ENCODE measurements at regions not wholly inside any gene's neighbourhood (a gene's known extent, or its start where the extent isn't known, plus 50 kb on each side); places are given as distances from the start of the nearest gene placed in this dataset.

DNA sequence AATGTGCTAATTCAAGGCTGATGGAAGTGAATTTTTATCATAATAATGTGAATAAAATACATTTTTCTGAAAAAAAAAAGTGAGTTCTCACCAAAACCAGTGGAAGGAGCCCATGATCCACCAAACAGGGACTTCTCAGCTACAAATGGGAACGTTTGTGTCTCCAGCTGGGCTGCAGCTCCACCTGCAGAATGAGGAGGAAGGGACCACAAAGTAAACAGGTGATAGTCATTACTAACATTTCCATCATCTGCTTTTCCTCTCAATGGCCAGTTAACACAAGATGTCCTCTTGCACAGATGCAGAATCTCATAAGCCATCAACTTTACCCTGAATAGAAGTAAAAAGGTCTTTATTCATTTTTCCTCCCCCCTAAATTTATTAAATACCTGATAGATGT lies 246.2 kb downstream of the MRPL39 start:
- intact Hi-C loops (cut with DNase I): no loop called here
- WGBS, 3 donors: 28 to 48% (median 38%) methylated on average over 1 of the region's 1 CpG
- Histone ChIP-seq H3K4me3 (no peak overlapping the region), H3K27ac (no peak overlapping the region), H3K4me1 (no peaks in the 10 kb centered on the region), H3K36me3 (ENCODE audit: insufficient read depth in 1 of 2, low read depth in 1 of 2) (no peaks in the 10 kb centered on the region), H3K9me3 (peaks cover 4% of the 10 kb centered on the region), H3K27me3 (ENCODE audit: insufficient read depth in 3 of 3, low read length in 2 of 3) (peaks cover 0 to 3% (median 0%) of the 10 kb centered on the region in 3 donors)
- TF ChIP-seq, protein P1, sequence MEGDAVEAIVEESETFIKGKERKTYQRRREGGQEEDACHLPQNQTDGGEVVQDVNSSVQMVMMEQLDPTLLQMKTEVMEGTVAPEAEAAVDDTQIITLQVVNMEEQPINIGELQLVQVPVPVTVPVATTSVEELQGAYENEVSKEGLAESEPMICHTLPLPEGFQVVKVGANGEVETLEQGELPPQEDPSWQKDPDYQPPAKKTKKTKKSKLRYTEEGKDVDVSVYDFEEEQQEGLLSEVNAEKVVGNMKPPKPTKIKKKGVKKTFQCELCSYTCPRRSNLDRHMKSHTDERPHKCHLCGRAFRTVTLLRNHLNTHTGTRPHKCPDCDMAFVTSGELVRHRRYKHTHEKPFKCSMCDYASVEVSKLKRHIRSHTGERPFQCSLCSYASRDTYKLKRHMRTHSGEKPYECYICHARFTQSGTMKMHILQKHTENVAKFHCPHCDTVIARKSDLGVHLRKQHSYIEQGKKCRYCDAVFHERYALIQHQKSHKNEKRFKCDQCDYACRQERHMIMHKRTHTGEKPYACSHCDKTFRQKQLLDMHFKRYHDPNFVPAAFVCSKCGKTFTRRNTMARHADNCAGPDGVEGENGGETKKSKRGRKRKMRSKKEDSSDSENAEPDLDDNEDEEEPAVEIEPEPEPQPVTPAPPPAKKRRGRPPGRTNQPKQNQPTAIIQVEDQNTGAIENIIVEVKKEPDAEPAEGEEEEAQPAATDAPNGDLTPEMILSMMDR (IDR thresholded peaks at IDR 0.05): no peak
- ATAC-seq: no peak
- DNase-seq: no peak

DNA sequence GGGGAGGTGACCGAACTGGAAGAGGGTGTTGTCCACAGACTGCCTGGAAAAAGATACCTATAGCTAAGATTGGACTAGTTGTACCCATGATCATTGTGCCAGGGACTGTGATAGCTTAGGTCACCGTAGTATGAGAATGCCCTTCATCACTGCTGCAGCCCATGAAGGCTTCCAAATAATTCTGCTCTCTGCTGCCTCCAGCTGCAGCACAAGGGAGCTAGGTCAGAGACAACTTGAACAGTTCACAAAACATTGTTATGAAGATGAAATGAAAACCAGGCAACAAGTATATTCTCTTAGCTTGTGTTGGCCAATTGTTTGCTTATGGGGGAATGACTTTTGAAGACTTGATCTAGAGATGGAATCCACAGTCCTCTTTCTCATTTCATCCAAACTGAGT lies 246.7 kb downstream of the MRPL39 start:
- WGBS, 3 donors: 73 to 78% (median 77%) methylated on average over 2 of the region's 2 CpGs
- TF ChIP-seq, protein P1 (IDR thresholded peaks at IDR 0.05): no peak
- ATAC-seq: no peak
- Histone ChIP-seq H3K27ac (no peak overlapping the region), H3K4me1 (no peaks in the 10 kb centered on the region), H3K4me3 (no peak overlapping the region), H3K36me3 (ENCODE audit: insufficient read depth in 1 of 2, low read depth in 1 of 2) (no peaks in the 10 kb centered on the region), H3K27me3 (ENCODE audit: insufficient read depth in 3 of 3, low read length in 2 of 3) (peaks cover 0 to 3% (median 0%) of the 10 kb centered on the region in 3 donors), H3K9me3 (peaks cover 4% of the 10 kb centered on the region)
- DNase-seq: no peak
- intact Hi-C loops (cut with DNase I): no loop called here

DNA sequence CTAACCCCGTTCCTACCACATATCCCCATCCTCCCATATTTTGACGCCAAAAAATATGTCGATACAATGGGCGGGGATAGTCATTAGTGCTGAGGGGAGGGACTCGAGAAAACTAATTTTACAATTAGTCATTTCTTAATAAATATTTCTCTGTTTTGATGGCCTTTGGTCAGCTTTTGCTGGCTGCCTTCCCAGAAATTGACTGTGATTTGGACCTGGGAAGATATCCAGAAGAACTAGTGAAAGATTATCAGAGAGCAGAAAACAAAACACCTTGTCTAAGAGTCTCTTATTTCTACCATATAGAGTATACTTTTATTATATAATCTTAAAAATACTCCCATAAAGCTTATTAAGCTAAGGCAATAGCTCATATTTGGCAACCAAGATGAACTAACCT lies 247.6 kb downstream of the MRPL39 start:
- H3K4me1 ChIP-seq: no peaks in the 10 kb centered on the region
- ATAC-seq: no peak
- TF ChIP-seq, protein P1 (IDR thresholded peaks at IDR 0.05): no peak
- H3K27ac ChIP-seq: no peak overlapping the region
- no peak for DNase-seq
- 88 to 93% (median 92%) methylated on average over 5 of the region's 5 CpGs for WGBS, 3 donors
- H3K9me3 ChIP-seq: peaks cover 4% of the 10 kb centered on the region
- H3K36me3 ChIP-seq (ENCODE audit: insufficient read depth in 1 of 2, low read depth in 1 of 2): no peaks in the 10 kb centered on the region
- no peak overlapping the region for H3K4me3 ChIP-seq
- intact Hi-C loops (cut with DNase I): no loop called here
- peaks cover 0 to 3% (median 0%) of the 10 kb centered on the region in 3 donors for H3K27me3 ChIP-seq (ENCODE audit: insufficient read depth in 3 of 3, low read length in 2 of 3)

DNA sequence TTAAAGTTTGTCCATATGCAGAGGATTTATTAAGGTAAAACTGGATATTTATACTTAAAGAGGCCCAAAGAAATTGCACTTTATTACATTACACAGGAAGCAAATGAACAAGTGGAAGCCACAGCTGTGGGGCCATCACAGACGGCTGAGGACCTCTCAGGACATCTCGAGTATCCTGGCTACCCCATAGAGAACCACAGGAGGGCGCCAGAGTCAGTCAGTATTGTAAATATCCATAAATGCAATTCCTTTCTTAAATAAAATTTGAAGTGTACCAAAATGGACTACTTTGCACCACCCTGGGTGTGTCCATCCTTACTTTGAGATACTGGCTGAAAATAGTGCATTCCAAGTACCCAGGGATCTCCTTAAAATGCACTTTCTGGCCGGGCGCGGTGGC lies 257.2 kb downstream of the MRPL39 start:
- intact Hi-C loops (cut with DNase I): no loop called here
- WGBS, 3 donors: 71 to 74% (median 72%) methylated on average over 6 of the region's 6 CpGs
- TF ChIP-seq, protein P1 (IDR thresholded peaks at IDR 0.05): no peak

DNA sequence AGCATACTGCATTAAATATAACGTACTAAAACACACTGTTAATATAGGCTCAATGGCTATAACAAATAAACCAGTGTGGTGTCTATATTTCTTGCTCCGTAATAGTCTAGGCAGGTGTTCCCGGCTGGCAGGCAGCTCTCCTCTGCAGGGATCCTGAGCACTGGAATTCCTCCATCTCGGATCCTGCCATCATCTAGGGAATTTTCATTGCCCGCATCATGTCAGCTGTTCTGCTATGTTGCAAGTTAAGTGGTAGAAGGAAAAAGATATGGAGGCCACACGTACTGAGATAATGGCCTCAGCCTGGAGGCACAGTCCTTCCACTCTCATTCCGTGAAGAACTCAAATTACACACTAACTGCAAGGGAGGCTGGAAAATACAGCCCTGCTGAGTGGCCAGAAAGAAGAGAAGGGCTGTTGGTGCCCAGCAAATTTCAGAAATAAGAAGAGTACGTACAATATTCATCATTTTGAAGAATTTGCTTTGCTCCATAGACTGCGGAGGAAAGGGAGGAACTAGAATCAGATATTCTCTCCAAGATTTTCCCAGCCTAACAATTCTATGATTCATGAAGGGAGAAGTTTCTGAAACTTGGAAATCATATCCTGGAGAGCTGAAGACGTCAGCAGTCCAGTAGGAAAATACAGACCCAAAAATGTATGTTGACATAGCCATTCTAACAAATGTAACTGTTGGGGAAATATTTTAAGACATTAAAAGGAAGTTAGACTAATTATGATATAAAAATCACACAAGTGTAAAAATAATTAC lies 263.3 kb downstream of the MRPL39 start:
- WGBS, 3 donors: 40 to 54% (median 43%) methylated on average over 10 of the region's 10 CpGs
- DNase-seq (no peak), ATAC-seq (no peak)
- intact Hi-C loops (cut with DNase I): no loop called here
- TF ChIP-seq, protein P1 (IDR thresholded peaks at IDR 0.05): no peak
- H3K27me3 ChIP-seq (ENCODE audit: insufficient read depth in 3 of 3, low read length in 2 of 3): peaks cover 0 to 3% (median 0%) of the 10 kb centered on the region in 3 donors
- H3K4me1 ChIP-seq: no peaks in the 10 kb centered on the region
- H3K36me3 ChIP-seq (ENCODE audit: insufficient read depth in 1 of 2, low read depth in 1 of 2): no peaks in the 10 kb centered on the region
- no peak overlapping the region for H3K4me3 ChIP-seq
- H3K27ac ChIP-seq: no peak overlapping the region
- H3K9me3 ChIP-seq: no peaks in the 10 kb centered on the region

More for the DNA sequence above, 257.2 kb downstream of the MRPL39 start:
- Histone ChIP-seq H3K27me3 (ENCODE audit: insufficient read depth in 3 of 3, low read length in 2 of 3) (no peaks in the 10 kb centered on the region), H3K4me3 (no peak overlapping the region), H3K27ac (no peak overlapping the region), H3K9me3 (no peaks in the 10 kb centered on the region), H3K4me1 (no peaks in the 10 kb centered on the region), H3K36me3 (ENCODE audit: insufficient read depth in 1 of 2, low read depth in 1 of 2) (no peaks in the 10 kb centered on the region)
- DNase-seq (no peak), ATAC-seq (no peak)

Measured in psoas muscle (tissue), 7 donors.